KG1 (cell line): ENCODE measurements at regions not wholly inside any gene's neighbourhood (a gene's known extent, or its start where the extent isn't known, plus 50 kb on each side); places are given as distances from the start of the nearest gene placed in this dataset.

Source experiments
- DNase-seq: peaks from one replicate; lab custom pipeline; 2025; lab: John Stamatoyannopoulos, UW

DNA sequence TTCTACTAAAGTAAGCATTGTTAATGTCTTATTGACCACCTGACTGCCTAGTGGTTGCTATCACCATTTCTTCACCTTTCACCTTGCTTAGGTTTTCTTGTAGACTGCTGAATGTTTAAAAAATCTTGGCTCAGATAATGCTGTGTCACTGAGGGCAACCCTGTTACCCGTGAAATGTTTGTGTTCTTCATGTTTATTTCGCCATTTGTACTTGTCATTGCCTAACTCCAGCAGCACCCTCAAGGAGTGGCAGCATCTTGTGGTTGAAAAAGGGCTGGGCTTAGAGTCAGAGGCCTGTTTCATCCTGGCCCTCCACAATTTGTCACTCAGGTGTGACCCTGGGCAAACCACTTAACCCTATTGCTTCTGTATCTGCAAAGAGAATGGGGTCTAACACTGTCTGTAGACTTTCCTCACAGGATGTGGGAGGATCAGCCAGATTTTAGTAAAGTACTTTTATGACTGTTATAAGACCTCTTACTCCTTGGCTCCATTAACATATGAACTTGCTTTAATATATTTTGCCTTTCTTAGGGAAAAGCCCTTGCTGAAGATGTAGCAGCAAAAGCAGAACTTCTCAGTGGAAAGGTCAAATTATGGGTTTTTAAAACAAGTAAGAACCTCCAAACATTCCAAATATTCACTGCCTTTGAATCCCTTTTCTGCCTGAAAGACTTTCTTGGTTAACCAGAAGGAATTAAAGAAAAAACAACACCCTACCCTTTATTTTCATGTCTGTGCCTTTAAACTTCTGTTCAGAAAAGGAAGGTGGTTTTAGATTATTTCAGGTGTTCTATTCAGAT is 154.5 kb upstream of the C11orf87 start:
- DNase-seq = no peak

DNA sequence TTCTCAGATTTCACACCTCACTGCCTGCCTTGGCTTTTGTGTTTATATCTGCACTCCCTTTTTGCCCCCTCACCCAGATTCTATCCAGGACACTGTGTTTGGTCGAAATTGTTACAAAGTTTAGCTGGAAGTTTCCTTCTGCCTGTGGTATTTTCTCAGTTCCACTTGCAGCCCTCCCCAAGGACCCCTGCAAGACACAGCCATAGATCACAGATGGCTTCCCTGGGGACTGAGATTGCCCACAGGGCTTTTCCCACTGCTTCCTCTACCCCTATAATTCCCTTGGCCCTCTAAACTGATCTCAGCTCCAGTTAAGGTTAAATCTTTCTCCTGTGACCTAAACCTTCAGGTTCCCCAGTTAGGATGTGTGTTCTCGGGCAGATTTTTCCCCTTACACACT is 146.1 kb upstream of the C11orf87 start:
- DNase-seq = no peak

DNA sequence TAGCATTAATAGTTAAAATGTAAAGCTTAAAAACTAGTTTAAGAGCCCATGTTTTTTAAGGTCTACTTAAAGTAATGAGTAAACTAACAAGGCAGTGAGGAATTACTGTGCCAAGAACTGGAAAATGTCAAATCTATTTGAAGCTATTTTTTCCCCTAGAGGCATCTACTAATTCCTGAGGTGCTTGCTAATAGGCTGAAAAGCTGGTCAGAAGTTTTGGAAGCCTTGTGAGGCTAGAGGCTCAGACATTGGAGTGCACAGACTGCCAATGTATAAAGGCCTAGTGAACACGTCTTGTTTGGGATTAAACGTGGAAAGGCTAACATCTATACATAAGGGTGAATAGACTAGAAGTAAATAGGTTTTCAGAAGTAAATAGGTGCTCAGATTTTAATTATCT is 136.5 kb upstream of the C11orf87 start:
- no peak for DNase-seq

DNA sequence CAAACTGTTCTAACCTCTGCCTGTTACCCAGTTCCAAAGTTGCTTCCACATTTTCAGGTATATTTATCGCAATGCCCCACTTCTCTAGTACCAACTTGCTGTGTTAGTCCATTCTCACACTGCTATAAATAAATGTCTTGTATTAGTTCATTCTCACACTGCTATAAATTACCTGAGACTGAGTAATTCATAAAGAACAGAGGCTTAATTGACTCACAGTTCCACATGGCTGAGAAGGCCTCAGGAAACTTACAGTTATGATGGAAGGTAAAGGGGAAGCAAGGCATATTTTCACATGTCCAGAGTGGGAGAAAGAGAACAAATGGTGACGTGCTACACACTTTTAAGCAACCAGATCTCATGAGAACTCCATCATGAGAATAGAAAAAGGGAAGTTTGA is 130.4 kb upstream of the C11orf87 start:
- DNase-seq = no peak

DNA sequence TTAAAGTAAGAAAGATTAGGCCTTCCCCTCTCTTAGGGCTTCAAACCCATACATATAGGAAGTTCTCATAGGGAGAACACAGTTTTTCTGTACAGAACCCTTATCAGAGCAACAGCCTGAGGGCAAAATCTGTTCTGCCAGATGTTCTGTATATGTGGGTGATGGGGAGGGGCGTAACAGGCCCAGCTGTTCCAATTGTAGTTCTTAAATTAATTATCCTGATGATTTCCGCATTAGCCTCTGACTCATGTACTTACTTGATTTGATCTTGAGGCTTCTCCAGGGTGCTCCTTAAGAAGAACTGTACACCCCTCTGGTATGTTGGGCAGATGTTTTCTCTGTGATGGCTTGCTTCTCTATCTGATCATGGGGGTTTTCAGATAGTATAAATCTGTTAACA is 123.1 kb upstream of the C11orf87 start:
- no peak for DNase-seq

DNA sequence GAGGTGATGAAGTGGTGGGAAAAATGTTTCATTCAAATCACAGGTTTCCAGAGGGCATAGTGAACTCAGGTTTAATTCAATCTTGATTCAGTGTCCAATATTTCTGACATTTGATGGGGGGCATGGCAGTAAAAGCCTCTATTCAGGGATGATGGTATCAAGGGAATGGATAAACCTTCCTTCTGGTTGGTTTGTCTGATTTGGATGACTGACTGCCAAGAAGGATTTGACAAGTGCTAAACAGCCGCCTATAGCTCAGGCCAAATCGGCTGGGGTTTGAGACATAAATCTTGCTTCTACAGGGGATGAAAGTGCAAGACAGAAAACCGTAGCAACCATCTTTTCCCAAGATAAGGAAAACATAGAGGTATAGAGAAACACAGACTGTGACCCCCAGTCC is 121.8 kb upstream of the C11orf87 start:
- DNase-seq = no peak

DNA sequence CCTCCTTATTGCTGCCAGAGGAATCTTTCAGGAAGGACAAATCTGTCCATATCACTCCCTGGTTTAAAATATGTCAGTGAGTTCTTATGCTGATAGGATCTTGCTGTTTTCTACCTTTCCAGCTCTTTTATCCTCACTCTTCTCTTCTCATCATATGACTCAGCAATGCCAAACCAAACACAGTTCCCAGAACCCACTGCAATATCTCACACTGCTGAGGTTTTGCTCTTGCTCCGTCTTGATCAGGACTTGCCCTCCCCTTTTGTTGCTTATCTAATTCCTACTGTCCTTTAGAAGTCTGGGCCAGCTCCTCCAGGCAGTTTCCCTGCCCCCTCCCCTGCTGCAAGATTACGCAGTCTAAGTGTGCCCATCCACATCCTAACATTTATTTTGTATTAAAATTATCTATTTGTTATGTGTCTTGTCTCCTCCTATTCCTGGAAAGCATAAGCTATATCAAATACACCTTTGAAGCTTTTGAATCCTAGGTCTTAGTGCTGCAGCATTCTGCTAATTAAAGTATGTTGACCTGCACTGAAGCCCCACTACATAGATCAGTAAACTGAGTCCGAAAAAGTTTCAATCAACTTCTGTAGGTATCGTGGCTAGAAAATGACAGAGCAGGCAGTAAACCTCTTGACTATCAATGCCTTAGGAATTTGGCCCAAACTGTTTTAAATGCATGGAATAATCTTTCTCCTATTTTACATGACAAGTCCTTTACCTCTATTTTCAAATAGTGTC is 119.2 kb upstream of the C11orf87 start:
- DNase-seq = no peak

DNA sequence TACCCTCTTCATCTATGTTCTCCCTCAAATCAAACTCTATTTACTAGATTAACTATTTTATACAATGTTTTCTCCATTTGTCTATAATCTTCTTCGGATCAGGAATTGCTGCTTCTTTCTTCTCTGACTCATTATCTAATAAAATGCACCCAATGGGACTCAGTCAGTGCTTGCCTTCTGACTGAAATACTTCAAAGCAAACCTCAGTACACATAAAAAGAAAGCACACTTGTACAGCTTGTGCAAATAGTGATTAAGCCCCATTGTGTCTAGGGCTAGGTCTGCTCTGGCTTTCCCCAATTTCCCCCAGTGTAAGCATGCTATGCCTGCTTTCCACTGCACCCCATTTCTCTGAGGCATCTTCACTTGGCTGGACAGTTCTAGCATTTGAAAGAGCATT is 118.6 kb upstream of the C11orf87 start:
- no peak for DNase-seq

DNA sequence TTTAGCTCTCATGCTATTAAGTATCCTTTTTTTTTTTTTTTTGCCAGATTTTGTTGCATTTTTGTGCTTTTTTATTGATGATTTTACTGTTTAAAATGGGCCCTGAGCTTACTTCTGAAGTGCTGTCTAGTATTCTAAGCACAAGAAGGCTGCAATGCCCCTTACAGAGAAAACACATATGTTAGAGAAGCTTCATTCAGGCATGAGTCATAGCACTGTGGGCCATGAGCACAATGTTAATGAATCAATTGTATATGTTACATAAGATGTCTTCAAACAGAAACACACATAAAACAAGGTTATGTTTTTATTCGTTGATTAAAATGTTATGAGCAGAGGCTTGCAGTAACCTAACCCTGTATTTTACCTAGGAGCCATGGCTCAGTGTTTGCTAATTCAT is 117.8 kb upstream of the C11orf87 start:
- DNase-seq = no peak

DNA sequence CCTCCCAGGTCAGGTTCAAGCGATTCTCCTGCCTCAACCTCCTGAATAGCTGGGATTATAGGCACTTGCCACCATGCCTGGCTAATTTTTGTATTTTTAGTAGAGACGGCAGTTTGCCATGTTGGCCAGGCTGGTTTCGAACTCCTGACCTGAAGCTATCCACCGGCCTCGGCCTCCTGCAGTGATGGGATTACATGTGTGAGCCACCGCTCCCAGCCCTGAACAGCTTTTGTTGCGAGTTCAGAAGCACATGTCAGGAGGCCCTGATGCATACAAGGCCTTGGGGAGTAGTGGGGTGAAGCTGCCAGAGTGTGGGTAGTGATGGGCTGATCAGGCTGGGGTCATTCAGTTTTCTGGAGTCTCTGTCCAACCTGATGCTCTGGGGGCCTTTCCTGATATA is 117.0 kb upstream of the C11orf87 start:
- DNase-seq = no peak

DNA sequence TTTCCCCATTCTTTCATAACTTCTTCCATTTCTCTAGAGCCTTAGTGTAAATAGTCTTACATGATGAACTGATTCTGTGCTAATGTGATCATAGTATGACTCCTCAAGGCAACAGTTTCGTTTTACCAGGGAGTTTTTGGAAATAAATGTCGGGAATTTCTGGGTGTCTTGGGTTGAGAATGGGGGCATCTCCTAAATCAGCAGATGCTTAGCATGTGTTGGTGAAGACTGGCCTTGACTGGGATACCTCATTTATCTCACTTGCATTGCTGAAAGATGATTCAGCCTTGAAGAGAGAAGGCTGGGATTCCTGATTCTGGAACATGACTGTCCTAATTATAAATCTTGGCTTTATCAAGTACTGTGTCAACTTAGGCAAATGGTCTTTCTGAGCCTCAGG is 115.7 kb upstream of the C11orf87 start:
- DNase-seq = no peak

DNA sequence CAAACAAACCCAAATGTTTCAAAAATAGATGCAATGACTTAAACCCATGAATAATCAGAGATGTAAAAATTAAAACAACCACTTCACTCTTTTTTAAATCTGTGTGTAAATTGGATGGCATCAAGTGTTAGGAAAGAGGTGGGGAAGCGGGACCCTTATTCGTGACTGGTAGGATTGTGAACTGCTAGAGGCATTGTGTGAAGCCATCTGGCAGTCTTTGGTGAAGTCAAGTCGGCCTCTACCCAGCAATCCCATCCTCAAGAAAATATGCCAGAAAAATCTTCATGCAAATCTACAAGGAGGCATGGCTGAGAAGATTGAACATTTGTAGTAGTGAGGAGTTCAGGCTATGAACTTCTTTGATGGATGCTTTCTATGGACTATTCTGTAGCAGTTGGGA is 114.6 kb upstream of the C11orf87 start:
- DNase-seq = no peak

DNA sequence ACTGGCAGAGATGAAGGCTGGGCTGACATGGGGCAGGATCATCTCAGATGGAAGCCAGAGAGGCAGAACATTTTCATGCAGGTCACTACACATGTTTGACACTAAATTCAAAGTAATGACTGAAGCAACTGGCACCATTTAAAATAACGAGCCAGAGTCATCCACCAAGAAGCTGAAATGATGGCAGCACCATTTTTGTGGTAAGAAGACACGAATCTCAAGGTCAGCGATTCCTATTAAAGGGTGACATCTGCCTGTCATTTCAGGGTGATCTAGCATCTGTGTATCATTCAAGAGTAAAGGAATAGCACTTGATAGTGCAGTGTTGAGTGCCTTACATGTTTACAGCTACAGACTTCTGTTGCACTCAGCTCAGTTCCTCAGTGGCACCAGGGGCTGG is 113.4 kb upstream of the C11orf87 start:
- no peak for DNase-seq

DNA sequence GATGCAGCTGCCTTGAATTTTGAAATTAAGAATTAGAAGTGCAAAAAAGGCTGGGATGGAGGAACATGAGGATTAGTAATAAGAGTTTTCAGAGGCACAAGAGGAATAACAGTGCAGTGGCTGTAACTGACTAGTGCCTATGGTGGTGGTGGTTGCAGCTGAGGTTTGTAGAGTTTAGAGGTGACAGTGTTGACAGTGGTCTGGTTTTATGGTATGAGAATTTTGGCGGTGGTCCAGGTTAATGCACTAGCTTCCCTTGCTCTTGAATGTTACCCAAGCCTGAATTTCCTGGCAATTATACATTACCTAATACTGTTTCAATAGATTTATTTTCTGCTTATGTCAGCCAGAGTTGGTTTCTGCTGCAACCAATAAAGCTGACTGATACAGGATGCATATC is 112.8 kb upstream of the C11orf87 start:
- no peak for DNase-seq

DNA sequence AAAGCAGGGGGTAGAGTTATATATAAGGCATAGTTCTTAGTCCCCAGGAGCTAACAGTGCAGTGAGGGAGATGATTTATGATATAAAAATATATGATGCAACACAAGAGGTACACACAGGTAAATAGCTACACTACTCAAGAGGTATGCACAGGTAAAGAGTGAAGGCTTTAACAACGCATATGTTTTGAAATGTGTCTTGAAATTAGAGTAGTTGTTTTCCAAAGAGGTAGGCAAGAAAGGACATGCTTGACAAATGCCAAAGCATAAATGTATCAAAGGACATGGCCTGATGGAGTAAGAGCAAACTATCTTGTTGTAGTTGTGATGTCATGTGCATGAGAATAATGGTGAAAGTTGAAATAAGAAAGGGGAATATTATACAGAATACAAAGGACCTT is 104.3 kb upstream of the C11orf87 start:
- DNase-seq = no peak

DNA sequence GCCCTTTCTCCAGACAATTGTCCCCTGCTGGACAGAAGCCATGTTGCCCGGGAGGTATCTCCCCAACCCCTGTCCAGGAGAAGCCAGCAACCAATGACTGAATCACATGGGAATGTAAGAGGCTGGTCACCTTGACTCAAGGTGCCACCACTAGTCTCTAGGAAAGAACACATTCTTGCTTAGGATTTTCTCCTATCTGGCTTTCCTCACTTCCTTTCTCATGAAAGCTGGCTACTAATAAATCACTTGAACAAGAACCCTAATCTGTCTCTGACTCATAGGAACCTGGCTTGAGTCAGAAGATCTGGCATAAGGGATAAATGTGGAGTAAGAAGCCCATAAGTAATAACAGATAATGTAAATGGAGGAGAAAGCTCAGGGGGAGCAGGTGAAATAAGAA is 101.4 kb upstream of the C11orf87 start:
- no peak for DNase-seq

DNA sequence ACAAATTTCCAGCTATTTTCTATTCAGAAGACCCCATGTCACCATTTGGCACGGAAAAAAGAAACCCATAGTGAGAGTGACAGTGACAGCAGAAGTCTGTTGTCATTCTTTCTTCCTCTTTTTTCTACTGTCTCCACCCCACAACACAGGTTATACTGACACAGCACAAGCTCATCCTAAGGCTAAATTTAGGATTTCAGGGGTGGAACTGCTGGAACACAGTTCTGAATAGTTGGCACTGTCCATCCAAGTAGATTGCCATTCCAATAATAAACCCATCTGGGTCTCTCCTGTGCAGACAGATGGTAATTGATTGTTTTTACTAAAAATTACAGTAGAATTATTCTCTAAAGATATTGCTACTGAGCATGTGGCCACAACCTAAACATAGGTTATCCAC is 95.2 kb upstream of the C11orf87 start:
- no peak for DNase-seq

DNA sequence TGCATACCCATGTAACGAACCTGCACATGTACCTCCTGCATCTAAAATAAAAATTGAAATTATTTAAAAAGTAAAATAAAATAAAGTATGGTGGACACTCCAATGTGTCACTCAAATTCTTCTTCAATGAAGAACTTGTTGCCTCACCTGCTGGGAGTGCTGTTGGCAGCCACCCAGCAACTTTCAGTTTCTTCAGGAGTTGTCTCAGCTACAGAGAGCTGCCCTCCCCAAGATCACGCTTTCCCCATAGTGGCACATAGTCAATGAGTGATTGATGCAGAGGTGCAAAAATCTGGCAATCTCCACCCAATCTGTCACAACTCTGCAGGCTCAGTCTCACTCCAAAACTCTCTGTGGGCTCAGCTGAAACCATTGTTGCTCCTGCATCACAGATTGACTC is 92.3 kb upstream of the C11orf87 start:
- DNase-seq = no peak

DNA sequence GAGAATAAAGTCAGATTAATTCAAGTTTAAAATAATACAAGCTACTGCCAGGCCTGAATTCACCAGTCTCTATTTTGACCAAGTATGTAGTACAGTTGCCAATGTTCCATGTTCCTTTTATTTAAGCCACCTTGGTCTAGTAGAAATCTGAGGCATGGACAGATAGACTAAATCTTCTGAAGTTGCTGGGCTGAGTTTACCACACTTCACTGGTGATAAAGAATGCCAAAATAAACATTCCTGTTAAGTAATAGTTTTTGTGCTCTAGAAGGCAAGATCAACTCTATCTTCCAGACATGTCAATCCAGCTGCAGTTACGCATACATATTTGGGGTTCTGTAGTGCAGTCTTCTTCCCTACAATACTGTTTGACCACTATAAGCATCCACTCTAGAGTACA is 83.9 kb upstream of the C11orf87 start:
- no peak for DNase-seq

DNA sequence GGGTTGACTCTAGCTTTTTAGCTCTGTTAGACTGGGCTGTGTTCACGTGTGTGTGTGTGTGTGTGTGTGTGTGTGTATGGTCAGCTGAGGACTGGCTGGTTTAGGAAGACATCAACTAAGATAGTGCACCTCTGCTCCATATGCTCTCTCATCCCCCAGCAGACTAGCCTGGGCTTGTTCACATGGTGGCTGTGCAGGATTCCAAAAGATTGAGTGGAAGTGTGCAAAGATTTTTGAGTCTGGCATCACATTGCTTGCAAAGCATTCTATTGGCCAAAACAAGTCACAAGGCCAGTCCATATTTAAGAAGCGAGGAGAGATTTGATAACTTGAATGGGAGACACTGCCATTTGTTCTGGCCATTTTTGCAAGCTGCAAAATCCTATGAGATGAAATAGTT is 79.7 kb upstream of the C11orf87 start:
- DNase-seq = no peak

DNA sequence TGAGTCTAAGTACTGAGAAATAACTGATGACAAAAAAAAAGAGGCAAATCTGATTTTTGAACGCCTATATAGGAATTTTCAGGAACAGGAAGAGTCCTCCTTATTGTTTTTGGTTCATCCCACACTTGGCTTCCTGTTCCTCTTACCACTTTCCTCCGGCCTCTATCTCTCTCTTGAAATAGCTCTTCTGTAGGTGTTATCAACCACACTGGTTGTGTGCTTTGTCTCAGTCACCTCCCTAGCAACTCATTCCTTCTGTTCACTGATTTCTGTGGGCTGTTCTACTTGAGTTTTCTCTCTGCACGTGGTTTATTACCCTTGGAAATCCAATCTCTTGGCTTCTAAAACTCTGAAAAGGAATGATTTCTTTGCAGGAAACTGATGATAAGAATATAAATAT is 78.7 kb upstream of the C11orf87 start:
- DNase-seq = no peak

DNA sequence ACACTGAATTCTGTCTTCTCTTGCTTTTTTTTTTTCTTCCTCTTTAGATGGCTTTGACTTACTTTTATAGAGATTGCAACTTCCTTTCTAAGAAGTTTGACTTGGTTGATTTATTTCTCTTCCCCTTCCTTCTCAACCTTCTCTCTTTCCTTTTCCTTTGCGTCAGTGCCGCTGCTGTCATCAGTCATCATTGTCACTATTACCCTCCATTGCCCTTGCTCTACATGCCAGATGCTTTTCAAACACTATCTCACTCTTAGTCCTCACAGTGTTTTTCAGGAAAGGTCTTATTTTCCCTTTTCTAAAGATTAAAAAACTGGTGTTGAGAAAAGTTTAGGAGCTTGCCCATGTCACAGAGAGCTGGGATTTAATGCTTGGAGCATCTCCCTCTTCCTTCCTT is 74.7 kb upstream of the C11orf87 start:
- peak; percentile 39 for DNase-seq

DNA sequence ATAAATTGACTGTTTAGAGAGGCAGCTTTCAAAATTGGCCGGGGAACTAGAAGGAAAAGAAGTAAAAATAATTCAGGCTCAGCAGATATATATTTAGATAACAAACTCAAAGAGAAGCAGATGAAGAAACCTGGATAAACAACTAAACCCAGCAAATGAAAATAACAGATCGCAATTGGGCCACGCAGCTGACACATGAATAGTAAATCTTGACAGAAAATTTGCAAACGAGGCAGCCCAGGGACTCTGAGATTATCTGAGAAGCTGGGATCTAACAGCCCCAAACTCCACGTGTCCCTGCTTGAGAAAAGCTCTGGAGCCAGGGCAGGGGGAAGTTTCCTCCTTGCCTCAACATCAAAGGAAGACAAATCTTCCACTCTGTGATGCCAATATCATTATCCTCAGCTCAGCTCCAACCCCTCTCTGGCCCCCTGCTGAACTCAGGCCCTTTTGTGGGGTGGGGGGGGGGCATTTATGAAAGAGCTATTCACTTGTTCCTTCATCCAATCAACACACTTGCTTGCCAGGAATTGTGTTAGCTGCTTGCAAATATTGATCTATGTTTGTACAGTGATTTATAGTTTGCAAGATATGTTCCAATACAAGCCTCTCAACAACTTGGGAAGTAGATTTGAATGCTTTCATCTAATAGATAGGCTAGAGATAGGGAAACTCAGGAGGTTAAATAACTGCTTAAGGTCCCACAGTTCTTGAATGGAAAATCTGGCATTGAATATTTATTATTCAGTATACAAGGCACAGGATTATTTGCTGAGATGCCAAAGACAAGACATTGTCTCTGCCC is 72.5 kb upstream of the C11orf87 start:
- no peak for DNase-seq
